C4-2B (cell line): ENCODE measurements at regions not wholly inside any gene's neighbourhood (a gene's known extent, or its start where the extent isn't known, plus 50 kb on each side); places are given as distances from the start of the nearest gene placed in this dataset.
A peak's percentile ranks its signal among the peaks of the same experiment; 100 is the strongest.

Experiments used
- H3K27ac ChIP-seq: fragments of 450-650 bp; 2 replicates; pipeline ENCODE4 v1.5.1; 2017
- CTCF ChIP-seq: fragments of 450-650 bp; conservative IDR thresholded peaks from 2 replicates; pipeline ENCODE4 v1.5.1; 2017; ENCODE audit warnings: mild to moderate bottlenecking
- ZFX ChIP-seq: fragments of 450-650 bp; IDR thresholded peaks from 2 replicates; pipeline ENCODE4 v1.6.1; 2017

- TF ChIP-seq ZFX (no peak), CTCF (peak; percentile 63)
- H3K27ac ChIP-seq = no peak overlapping the region
Observed at GRCh38 chr4:131091896-131092295, 1995.9 kb downstream of the C4orf33 start.

GRCh38 chr4:131093303-131093702 is 1997.4 kb downstream of the C4orf33 start:
- no peak overlapping the region for H3K27ac ChIP-seq
- TF ChIP-seq ZFX = no peak
- no peak for TF ChIP-seq CTCF

GRCh38 chr4:131098976-131099375 is 2003.0 kb downstream of the C4orf33 start:
- TF ChIP-seq ZFX = no peak
- TF ChIP-seq CTCF = no peak
- no peak overlapping the region for H3K27ac ChIP-seq

GRCh38 chr4:131113273-131113672 is 2017.3 kb downstream of the C4orf33 start:
- TF ChIP-seq CTCF (no peak), ZFX (no peak)

GRCh38 chr4:131113704-131114103 is 2017.8 kb downstream of the C4orf33 start:
- H3K27ac ChIP-seq = no peak overlapping the region
- TF ChIP-seq ZFX = no peak

More at GRCh38 chr4:131113273-131113672, 2017.3 kb downstream of the C4orf33 start:
- H3K27ac ChIP-seq = no peak overlapping the region

- H3K27ac ChIP-seq = no peak overlapping the region
- no peak for TF ChIP-seq CTCF
- no peak for TF ChIP-seq ZFX
Observed at GRCh38 chr4:131119661-131120060, 2023.7 kb downstream of the C4orf33 start.

GRCh38 chr4:131137196-131137595 is 2011.9 kb upstream of the PCDH10 start:
- TF ChIP-seq ZFX = no peak
- no peak for TF ChIP-seq CTCF
- H3K27ac ChIP-seq = no peak overlapping the region

GRCh38 chr4:131159261-131159660 is 1989.8 kb upstream of the PCDH10 start:
- TF ChIP-seq CTCF (no peak), ZFX (no peak)

More at GRCh38 chr4:131159261-131159660, 1989.8 kb upstream of the PCDH10 start:
- no peak overlapping the region for H3K27ac ChIP-seq
